Keratinocyte (primary cell): ENCODE measurements at regions not wholly inside any gene's neighbourhood (a gene's known extent, or its start where the extent isn't known, plus 50 kb on each side); places are given as distances from the start of the nearest gene placed in this dataset.

Experiments
- DNase-seq: peaks from one replicate; pipeline ENCODE4 v3.0.0-alpha.2; 2011; ENCODE audit warnings: low read depth, missing footprints, low spot score
- FAIRE-seq: peaks from 2 replicates; lab custom pipeline; 2011; peaks lifted over from hg19 to GRCh38; lab: Jason Lieb, UNC
- H2AFZ ChIP-seq: 2 replicates; pipeline ENCODE4 v1.6.0; 2012; ENCODE audit warnings: low read length, control low read depth, inconsistent platforms; ENCODE audit not compliant: control insufficient read depth
- H3K27ac ChIP-seq: 2 replicates; pipeline ENCODE4 v1.5.1; 2011; ENCODE audit warnings: low read length; ENCODE audit not compliant: control insufficient read depth, insufficient read depth
- H3K27me3 ChIP-seq: 3 replicates; pipeline ENCODE4 v1.6.0; 2011; ENCODE audit warnings: low read length; ENCODE audit not compliant: control insufficient read depth, insufficient read depth; ENCODE audit errors: extremely low read depth
- H3K36me3 ChIP-seq, 2 experiments: 2 replicates in 1 of 2; 3 replicates in 1 of 2; pipeline ENCODE4 v1.5.1; 2011; ENCODE audit warnings: low read length in 2 of 2, mild to moderate bottlenecking in 1 of 2; ENCODE audit not compliant: control insufficient read depth in 2 of 2, insufficient read depth in 2 of 2; ENCODE audit errors: extremely low read depth in 1 of 2
- H3K4me1 ChIP-seq: 3 replicates; pipeline ENCODE4 v1.5.1; 2011; ENCODE audit warnings: low read length; ENCODE audit not compliant: control insufficient read depth, insufficient read depth; ENCODE audit errors: extremely low read depth
- H3K4me2 ChIP-seq: 3 replicates; pipeline ENCODE4 v1.6.0; 2011; ENCODE audit warnings: low read depth, low read length; ENCODE audit not compliant: control insufficient read depth, insufficient read depth; ENCODE audit errors: extremely low read depth
- H3K4me3 ChIP-seq, 3 experiments: fragments of 200-600 bp in 1 of 3; sonication (generic) in 1 of 3; 2 replicates in 2 of 3; 3 replicates in 1 of 3; pipeline ENCODE4 v1.5.1; 2011 to 2016; ENCODE audit warnings: low read length in 3 of 3, mild to moderate bottlenecking in 3 of 3, control low read depth in 2 of 3, inconsistent platforms in 1 of 3, low read depth in 1 of 3, mixed read lengths in 1 of 3, mixed run types in 1 of 3, moderate library complexity in 1 of 3; ENCODE audit not compliant: control insufficient read depth in 2 of 3, insufficient read depth in 2 of 3; ENCODE audit errors: extremely low read depth in 1 of 3
- H3K79me2 ChIP-seq: 2 replicates; pipeline ENCODE4 v1.6.0; 2012; ENCODE audit warnings: low read length; ENCODE audit not compliant: control insufficient read depth, insufficient read depth
- H3K9ac ChIP-seq: 3 replicates; pipeline ENCODE4 v1.6.0; 2011; ENCODE audit warnings: low read length; ENCODE audit not compliant: control insufficient read depth, insufficient read depth; ENCODE audit errors: extremely low read depth
- H3K9me1 ChIP-seq: 3 replicates; pipeline ENCODE4 v1.6.0; 2011; ENCODE audit warnings: low read length; ENCODE audit not compliant: control insufficient read depth, insufficient read depth; ENCODE audit errors: extremely low read depth
- H3K9me3 ChIP-seq: 2 replicates; pipeline ENCODE4 v1.5.1; 2012; ENCODE audit warnings: low read depth, low read length; ENCODE audit not compliant: control insufficient read depth
- H4K20me1 ChIP-seq: 3 replicates; pipeline ENCODE4 v1.6.0; 2011; ENCODE audit warnings: low read length; ENCODE audit not compliant: control insufficient read depth, insufficient read depth; ENCODE audit errors: extremely low read depth
- EZH2 ChIP-seq: IDR thresholded peaks from one replicate; pipeline ENCODE4 v1.6.1; 2012; ENCODE audit warnings: inconsistent platforms, mild to moderate bottlenecking, low read length, moderate library complexity
- dilution Hi-C: fragments of 300-500 bp; cut with MboI; formaldehyde crosslinking; loops from one replicate; pipeline ENCODE4 v1.7.0; 2020; ENCODE audit warnings: low sequenced_read_pairs; ENCODE audit not compliant: extremely low pct_ligation_motif_present
- TF ChIP-seq, protein P1 (sequence below), 3 experiments: IDR thresholded peaks in 1 of 3; conservative IDR thresholded peaks in 1 of 3; optimal IDR thresholded peaks in 1 of 3; 2 replicates in 2 of 3; 3 replicates in 1 of 3; pipeline versions ENCODE3 to v1.5.1; 2011; ENCODE audit warnings: low read length in 3 of 3, mild to moderate bottlenecking in 3 of 3, moderate library complexity in 2 of 3, control low read depth in 1 of 3, inconsistent platforms in 1 of 3; ENCODE audit not compliant: insufficient read depth in 2 of 3; ENCODE audit errors: extremely low read depth in 1 of 3

DNA sequence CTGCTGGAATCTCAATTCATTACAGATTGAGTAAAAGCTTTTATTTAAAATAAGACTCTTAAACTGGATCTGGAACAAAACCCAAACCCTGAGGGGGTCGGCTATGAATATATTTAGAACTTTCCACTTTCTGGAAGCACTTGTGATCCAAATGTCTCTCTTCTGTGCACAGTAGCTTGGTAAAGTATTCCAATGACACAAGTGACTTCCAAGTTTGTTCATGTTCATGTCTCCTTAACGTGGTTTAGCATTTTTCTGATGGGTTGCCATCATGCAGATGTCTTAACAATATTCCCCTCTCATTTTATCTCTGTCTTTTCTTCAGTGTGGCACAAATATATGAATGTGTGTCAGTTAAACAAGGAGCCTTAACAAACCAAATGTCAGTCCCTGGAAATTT, 191.9 kb upstream of the SORCS1 start:
- Histone ChIP-seq H3K9me3 (no peaks in the 10 kb centered on the region), H3K4me1 (no peaks in the 10 kb centered on the region), H3K36me3 (no peaks in the 10 kb centered on the region), H3K4me2 (no peak overlapping the region), H2AFZ (no peak overlapping the region), H3K9ac (no peak overlapping the region), H3K79me2 (no peaks in the 10 kb centered on the region), H3K27me3 (no peaks in the 10 kb centered on the region), H3K4me3 (no peak overlapping the region), H3K9me1 (no peaks in the 10 kb centered on the region), H4K20me1 (no peaks in the 10 kb centered on the region), H3K27ac (no peak overlapping the region)
- dilution Hi-C loops, result no loop called here
- no peak for FAIRE-seq
- DNase-seq, result no peak
- TF ChIP-seq, protein P1, sequence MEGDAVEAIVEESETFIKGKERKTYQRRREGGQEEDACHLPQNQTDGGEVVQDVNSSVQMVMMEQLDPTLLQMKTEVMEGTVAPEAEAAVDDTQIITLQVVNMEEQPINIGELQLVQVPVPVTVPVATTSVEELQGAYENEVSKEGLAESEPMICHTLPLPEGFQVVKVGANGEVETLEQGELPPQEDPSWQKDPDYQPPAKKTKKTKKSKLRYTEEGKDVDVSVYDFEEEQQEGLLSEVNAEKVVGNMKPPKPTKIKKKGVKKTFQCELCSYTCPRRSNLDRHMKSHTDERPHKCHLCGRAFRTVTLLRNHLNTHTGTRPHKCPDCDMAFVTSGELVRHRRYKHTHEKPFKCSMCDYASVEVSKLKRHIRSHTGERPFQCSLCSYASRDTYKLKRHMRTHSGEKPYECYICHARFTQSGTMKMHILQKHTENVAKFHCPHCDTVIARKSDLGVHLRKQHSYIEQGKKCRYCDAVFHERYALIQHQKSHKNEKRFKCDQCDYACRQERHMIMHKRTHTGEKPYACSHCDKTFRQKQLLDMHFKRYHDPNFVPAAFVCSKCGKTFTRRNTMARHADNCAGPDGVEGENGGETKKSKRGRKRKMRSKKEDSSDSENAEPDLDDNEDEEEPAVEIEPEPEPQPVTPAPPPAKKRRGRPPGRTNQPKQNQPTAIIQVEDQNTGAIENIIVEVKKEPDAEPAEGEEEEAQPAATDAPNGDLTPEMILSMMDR (optimal IDR thresholded peaks at IDR 0.05 in 1 of 3, IDR thresholded peaks at IDR 0.05 in 1 of 3, conservative IDR thresholded peaks at IDR 0.05 in 1 of 3; ENCODE audit: extremely low read depth in 1 of 3, insufficient read depth in 2 of 3, low read length in 3 of 3), result no peak
- no peak for TF ChIP-seq EZH2

- Histone ChIP-seq H4K20me1 (no peaks in the 10 kb centered on the region), H3K36me3 (no peaks in the 10 kb centered on the region), H3K27me3 (no peaks in the 10 kb centered on the region), H3K27ac (no peak overlapping the region), H3K4me1 (no peaks in the 10 kb centered on the region), H3K9ac (no peak overlapping the region), H3K4me3 (no peak overlapping the region), H3K9me1 (no peaks in the 10 kb centered on the region), H3K9me3 (no peaks in the 10 kb centered on the region), H3K79me2 (no peaks in the 10 kb centered on the region), H3K4me2 (no peak overlapping the region), H2AFZ (no peak overlapping the region)
- FAIRE-seq (no peak), DNase-seq (no peak)
- dilution Hi-C loops, result no loop called here
- TF ChIP-seq, protein P1 (optimal IDR thresholded peaks at IDR 0.05 in 1 of 3, IDR thresholded peaks at IDR 0.05 in 1 of 3, conservative IDR thresholded peaks at IDR 0.05 in 1 of 3; ENCODE audit: extremely low read depth in 1 of 3, insufficient read depth in 2 of 3, low read length in 3 of 3), result no peak
- TF ChIP-seq EZH2, result no peak
These were observed 178.2 kb upstream of the SORCS1 start for GRCh38 chr10:107342711-107343110.
